Activated T-helper 1 cell treated with Interleukin-2 at 50 U/mL for 16 hours (primary cell): ENCODE measurements at regions not wholly inside any gene's neighbourhood (a gene's known extent, or its start where the extent isn't known, plus 50 kb on each side); places are given as distances from the start of the nearest gene placed in this dataset.
"Not testable (repeated sequence)": the region's sequence is repeated elsewhere in the genome, so short reads cannot be mapped to it uniquely, and the experiment has no call there.

Experiments
- DNase-seq: peaks from one replicate; pipeline ENCODE4 v3.0.0-alpha.2; 2020; ENCODE audit warnings: low read depth

DNA sequence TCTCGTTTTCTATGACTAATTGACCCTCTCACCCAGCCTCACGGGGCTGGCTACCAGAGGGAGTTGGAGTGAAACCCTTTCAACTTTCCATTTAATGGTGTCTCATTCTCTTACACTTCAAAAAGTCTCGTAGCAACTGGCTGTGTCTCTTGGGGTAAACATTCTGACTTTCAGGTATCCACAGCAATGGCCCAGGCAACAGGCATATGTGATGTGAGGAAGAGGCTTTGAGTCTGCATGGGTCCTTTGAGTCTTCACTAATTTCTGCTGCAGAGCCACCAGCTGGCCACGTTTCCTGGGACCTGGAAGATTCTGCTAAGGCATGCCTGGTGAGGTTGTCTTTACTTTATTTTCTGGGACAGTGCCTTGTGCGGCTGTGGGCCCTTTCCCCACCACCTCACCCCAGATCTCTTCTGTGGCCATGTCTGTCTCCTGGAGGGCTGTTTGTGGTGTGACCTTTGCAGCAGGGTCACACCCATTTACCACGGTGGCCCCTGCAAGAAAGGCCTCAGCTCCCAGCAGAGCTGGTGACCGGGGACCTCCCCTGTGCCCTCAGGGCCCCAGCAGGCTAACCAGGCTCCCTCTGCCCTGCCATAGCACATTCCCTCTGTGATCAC, 112.5 kb upstream of the FRG1 start:
- DNase-seq = no peak

DNA sequence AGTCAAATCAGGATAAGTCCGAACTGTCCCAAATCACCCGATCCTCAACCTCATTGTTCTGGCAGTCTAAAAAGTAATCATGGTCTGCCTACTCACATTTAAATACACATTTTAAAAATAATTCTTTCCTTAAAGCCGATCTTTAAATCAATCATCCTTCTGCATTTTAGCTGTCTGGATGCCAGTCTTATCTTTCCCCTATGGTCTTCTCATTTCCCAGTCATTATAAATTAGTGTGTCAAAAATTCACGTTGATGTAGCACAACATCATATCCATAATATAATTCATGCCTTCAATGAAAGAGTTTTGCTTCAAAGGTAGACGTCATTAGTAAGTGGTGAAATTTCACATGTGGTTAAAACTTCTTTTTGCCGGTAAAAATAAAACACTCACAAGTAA, 108.1 kb upstream of the FRG1 start:
- no peak for DNase-seq

DNA sequence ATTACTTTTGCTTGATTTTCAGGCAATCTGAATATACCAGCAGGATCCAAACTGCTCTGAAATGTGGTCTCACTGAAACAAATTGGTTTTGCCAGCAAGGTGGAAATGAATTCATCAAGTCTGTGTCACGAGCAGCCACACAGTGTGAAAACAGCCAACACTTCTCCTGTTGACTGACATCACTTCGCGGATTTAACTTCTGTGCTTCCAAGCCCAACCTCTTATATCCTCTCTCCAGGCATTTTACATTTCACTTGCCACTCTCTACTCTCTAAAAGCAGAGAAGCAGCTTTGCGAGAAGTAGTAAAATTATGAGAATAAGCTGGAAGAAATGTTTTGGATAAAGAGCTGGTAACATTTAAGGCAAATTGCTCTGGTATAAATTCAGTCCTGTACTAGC, 106.1 kb upstream of the FRG1 start:
- no peak for DNase-seq

DNA sequence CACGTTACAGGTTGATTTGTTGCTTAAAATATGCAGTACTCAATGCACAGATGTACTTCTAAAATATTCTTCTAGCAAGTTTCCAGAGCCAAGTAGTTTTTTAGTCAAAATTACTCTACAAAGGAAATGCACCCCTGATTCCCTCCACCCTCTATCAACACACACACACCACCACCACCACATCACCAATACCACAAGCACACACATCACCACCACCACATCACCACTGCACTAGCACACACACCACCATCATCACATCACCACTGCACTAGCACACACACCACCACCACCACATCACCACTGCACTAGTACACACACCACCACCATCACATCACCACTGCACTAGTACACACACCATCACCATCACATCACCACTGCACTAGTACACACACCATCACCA, 105.2 kb upstream of the FRG1 start:
- DNase-seq = no peak

DNA sequence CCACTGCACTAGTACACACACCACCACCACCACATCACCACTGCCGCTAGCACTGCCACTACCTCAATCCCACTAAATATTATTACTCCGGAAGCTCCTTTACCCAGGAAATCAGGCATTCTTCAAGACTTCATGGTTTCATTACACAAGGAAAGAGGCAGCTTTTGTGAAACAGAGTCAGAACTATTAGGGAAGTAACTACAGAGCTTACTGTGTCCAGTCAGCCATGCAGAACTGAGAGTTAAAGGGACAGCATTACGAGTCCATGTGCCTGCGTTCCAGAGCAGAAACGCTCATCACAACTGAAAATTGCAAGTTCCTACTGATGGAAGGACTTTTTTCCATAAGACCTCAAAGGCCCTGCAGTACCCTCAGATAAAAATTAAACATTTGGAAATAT, 103.2 kb upstream of the FRG1 start:
- no peak for DNase-seq

DNA sequence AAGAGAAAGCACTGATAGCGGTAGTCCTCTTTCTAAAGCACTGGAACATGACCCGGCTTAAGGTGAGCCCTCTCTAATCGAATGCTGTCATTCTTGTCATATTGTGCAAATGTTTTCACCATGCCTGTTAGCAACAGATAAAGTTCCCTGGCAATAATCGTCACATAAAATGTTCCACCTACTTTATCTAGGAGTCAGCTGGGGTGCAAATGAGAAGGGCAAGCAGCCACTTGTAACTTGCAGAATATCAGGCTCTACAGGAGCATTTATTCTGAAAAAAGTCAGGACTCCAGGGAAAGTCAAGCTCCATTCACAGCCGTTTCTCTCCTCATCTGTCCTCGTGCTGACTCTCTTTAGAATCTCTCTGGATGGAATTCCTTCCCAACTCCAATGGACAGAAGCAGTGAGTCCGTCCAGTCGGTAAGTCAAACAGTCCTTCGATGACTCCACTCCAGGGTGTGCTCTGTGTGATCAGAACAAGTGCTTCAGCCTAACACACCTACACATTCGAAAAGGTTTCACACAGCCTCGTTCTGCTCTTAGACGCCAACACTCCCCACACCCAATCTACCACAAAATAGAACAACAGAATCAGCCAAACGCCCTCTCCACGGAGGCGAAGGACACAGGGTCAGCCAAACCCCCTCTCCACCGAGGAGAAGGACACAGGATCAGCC, 101.7 kb upstream of the FRG1 start:
- DNase-seq = no peak

DNA sequence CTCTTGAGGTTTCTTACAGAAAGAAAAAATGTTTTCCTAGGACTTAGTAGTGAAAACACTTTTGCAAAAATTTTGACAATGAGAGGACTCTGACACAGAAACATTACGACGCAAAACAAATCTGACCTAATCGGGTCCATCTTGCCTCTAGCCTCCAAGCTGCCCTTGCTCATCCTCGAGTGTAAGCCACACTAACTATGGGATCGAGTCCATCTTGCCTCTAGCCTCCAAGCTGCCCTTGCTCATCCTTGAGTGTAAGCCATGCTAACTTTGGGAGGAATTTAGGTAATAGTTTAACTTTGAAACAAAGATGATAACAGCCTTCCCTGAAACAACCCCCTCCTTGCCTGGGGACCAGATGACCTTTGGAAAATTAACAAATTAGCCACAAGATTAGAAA, 100.3 kb upstream of the FRG1 start:
- no peak for DNase-seq

DNA sequence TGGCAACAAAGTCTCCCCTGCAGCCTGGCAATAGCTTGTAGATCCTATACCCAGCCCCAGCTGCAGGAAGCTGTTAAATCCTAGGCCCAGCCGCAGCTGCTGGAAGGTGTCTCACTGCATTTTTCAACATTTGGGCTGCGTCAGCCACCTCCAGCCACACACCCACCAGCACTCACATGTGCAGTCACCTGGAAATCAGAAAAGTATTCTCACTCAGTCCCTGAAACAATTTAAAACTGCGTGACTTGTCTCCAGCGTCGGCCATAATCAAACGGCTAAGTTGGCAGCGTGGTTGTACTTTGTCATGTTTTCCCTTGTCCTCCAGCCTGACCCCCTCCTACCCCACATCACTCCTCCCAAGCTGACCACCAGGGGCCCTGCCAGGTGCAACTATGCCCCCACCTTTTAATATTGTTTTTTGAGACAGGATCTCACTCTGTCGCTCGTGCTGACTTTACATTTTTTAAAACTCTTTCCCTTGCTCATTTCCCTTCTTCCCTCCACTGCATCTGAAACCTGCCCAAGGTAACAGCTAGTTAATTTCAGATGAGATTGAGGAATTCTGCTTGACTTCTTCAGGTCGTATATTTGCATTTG, 97.2 kb upstream of the FRG1 start:
- DNase-seq = no peak

DNA sequence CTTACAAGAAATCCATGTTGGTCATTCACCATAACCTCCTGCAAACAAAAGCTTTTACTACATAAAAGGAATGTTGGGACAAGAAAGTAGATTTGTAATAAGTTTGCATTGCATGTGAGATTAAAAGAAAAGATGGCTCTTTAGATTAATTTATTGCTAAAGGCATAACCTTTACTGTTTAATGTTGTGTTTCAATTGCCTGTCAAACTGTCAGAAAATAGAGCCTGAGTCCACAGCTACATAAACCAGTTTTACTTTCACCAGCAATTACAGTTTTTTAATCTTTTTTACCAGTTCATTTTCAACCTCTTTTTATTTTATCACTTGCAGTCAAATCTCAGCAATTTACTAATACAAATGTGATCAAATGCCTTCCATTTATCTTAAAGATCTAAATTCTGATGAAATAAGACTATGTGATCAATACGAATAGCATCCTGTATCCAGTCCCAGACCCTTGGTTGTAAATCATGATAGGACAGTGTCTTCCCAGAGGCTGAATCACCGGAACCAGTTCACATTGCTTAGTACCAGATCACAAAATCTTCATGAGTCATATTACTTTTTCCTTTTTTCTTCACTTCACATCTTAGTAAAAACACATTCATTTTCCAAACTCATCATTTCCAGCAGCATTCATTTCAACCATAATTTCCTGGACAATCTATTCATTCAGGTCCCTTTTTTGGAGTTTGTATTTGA, 95.4 kb upstream of the FRG1 start:
- no peak for DNase-seq

DNA sequence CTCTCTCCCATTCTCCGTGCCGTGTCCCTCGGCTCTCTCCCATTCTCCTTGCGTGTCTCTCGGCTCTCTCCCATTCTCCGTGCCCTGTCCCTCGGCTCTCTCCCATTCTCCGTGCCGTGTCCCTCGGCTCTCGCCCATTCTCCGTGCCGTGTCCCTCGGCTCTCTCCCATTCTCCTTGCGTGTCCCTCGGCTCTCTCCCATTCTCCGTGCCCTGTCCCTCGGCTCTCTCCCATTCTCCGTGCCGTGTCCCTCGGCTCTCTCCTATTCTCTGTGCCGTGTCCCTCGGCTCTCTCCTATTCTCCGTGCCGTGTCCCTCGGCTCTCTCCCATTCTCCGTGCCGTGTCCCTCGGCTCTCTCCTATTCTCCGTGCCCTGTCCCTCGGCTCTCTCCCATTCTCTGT, 94.6 kb upstream of the FRG1 start:
- DNase-seq = not testable (repeated sequence)

DNA sequence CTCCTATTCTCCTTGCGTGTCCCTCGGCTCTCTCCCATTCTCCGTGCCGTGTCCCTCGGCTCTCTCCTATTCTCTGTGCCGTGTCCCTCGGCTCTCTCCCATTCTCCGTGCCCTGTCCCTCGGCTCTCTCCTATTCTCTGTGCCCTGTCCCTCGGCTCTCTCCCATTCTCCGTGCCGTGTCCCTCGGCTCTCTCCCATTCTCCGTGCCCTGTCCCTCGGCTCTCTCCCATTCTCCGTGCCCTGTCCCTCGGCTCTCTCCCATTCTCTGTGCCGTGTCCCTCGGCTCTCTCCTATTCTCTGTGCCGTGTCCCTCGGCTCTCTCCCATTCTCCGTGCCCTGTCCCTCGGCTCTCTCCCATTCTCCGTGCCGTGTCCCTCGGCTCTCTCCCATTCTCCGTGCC, 94.1 kb upstream of the FRG1 start:
- DNase-seq = not testable (repeated sequence)

DNA sequence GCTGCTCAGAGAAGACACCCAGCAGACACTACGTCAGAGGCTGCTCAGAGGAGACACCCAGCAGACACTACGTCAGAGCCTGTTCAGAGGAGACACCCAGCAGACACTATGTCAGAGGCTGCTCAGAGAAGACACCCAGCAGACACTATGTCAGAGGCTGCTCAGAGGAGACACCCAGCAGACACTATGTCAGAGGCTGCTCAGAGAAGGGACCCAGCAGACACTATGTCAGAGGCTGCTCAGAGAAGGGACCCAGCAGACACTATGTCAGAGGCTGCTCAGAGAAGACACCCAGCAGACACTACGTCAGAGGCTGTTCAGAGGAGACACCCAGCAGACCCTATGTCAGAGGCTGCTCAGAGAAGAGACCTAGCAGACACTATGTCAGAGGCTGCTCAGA, 92.0 kb upstream of the FRG1 start:
- DNase-seq = not testable (repeated sequence)

DNA sequence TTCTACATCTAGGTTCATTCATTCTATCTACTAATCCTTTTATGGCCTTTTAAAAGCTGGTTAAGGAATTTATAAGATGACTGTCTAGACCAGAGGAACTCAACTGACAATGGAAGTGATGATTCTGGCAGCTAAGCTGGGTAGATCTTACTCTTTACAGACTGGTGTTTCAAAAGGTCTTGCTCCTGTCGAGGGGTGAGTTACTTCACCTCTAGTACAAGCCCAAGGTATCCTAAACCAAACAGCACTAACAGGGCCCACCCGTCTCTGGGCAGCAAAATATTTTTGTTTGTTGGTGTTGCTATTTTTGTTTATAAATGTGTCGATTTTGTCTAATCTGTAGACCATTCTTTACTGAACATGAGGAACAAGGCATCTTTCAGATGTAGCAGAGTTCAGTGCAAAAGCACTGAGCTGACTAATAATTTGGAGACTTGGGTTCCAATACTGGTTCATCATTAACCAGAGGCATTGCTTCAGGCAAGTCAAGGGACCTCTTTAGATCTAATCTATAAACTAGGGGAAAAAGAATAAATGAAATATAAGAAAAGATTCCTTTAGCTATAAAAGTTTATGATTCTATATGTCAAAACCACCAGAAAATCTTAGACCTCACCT, 90.3 kb upstream of the FRG1 start:
- DNase-seq = no peak

DNA sequence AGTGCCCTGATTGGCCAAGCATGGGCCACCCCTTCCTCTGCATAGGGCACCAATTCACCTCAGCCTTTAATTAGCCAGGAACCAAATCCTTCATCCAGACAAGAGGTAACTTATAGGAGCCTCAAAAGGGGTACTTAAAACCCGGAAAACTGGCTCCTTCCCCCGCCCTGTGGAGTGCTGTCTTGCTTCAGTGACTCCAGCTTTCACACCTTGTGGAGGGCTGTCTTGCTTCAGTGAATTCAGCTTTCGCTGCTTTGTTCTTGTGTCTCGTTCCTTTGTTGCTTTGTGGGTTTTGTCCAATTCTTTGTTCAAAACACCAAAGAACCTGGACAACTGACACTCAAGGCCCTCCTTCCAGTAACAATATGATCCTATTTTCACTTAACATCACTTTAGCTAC, 82.2 kb upstream of the FRG1 start:
- DNase-seq = no peak

DNA sequence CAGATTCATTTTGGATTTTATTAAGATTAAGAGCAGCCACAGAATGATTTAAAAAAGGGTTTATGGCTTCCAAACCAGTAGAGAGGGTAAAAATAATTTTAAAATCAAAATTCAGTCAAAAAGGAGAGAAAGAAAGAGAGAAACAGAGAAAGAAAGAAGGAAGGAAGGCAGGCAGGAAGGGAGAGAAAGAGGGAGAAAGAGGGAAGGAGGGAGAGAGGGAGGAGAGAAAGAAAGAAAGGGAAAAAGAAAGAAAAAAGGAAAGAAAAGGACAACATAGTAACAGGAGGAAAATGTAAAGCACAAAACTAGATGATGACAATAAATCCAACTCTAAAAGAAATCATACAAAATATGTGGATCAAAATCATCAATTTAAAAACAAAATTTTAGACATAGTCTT, 79.6 kb upstream of the FRG1 start:
- DNase-seq = no peak

DNA sequence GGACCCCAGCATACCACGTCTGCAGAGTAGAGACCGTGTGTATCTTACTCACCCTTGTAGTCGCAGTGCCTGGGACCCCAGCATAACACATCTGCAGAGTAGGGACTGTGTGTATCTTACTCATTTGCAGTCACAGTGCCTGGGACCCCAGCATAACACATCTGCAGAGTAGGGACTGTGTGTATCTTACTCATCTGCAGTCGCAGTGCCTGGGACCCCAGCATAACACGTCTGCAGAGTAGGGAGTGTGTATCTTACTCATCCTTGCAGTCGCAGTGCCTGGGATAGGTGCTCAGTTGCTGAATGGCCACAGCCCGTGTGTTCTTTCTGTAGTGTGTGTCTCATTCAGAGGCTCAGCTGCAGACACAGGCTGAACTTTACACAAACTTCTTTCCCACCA, 71.4 kb upstream of the FRG1 start:
- DNase-seq = no peak

DNA sequence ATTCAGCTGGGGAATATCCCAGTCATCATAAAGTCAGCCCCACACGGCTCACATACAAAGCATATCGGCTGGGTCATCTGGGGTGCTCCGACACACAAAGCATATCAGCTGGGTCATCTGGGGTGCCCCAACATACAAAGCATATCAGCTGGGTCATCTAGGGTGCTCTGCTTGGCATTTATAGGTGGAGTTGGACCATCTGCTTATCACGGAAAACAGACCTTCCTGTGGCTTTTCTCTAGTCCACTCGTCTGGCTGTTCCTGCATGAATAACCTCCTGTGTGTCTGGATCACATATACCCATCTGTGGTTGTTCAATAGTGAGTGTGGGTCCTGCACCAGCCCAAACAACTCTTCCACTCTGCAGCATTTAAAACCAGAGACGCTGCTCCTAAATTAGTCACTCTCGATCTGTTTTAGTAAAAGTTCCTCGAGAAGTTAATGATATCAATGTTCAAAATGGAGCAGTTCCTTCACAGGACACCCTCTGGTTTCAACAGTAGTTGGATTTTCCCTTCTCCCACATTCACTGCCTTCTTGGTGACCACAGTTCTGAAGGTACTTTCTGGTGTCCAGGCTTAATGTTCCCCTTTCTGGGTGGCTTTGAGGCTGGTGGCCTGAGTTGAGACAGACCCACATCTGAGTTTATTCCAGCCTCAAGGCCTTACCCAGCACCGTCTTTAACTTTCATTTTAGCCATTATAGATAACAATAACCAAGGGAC, 70.0 kb upstream of the FRG1 start:
- DNase-seq = no peak

DNA sequence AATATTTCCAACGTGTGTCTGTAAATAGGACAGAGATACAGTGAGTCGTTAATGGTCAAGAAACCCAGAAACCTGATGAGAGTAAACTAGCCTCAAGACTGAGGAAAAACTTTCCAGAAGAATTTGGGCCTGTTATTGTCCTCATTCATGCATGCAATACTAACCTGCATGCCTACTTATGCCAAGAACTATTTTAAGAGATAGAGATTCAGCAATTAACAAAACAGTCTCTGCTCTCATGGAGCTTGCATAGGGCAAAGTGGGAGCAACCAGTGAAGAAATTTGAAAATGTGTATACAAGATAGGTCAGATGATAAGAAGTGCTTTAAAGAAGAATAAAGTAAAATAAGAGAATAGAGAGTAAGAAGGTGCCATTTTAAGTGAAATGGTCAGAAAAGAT, 66.1 kb upstream of the FRG1 start:
- no peak for DNase-seq

DNA sequence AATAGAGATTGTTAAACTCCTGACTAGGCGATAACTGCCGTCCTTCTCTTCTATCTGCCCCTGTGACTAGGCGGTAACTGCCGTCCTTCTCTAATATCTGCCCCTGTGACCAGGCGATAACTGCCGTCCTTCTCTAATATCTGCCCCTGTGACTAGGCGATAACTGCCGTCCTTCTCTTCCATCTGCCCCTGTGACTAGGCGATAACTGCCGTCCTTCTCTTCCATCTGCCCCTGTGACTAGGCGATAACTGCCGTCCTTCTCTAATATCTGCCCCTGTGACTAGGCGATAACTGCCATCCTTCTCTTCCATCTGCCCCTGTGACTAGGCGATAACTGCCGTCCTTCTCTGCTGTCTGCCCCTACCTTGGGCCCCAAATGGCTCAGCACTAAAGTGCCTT, 59.5 kb upstream of the FRG1 start:
- DNase-seq = not testable (repeated sequence)

DNA sequence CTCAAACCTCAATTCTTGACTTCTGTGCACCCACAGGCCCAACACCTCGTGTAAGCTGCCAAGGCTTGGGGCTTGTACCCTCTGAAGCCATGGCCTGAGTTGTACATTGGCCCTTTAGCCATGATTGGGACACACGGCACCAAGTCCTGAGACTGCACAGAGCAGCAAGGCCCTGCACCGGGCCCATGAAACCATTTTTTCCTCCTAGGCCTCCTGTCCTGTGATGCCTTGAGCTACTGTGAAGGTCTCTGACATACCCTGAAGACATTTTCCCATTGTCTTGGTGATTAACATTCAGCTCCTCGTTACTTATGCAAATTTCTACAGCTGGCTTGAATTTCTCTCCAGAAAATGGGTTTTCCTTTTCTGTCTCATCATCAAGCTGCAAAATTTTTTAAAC, 52.3 kb upstream of the FRG1 start:
- DNase-seq = not testable (repeated sequence)
